AG04450 (cell line): ENCODE measurements at regions not wholly inside any gene's neighbourhood (a gene's known extent, or its start where the extent isn't known, plus 50 kb on each side); places are given as distances from the start of the nearest gene placed in this dataset.

Experiments used
- CTCF ChIA-PET: fragments of 300-600, 350-600 bp; formaldehyde crosslinking; extraction: SDS; loops from one replicate; lab custom pipeline; 2022; ENCODE audit warnings: antibody characterized with exemption, inconsistent platforms; lab: Charles Lee
- POLR2A ChIA-PET: fragments of 350-600 bp; formaldehyde crosslinking; extraction: SDS; loops from one replicate; lab custom pipeline; 2021; ENCODE audit warnings: antibody characterized with exemption, inconsistent platforms; lab: Yijun Ruan, JAX
- DNase-seq: peaks from one replicate; pipeline ENCODE4 v3.0.0-alpha.2; 2011; ENCODE audit warnings: low read depth, low spot score
- H3K27ac ChIP-seq: one replicate; pipeline ENCODE4 v1.5.1; 2012; ENCODE audit warnings: low read depth, low read length, control low read depth
- H3K27me3 ChIP-seq: one replicate; pipeline ENCODE4 v1.6.0; 2012; ENCODE audit warnings: low read length; ENCODE audit not compliant: control insufficient read depth, insufficient read depth
- H3K4me3 ChIP-seq: 2 replicates; pipeline ENCODE4 v1.5.1; 2011; ENCODE audit warnings: mild to moderate bottlenecking, low read depth, low read length, control low read depth
- H3K9me3 ChIP-seq: 2 replicates; pipeline ENCODE4 v1.5.1; 2012; ENCODE audit warnings: low read length; ENCODE audit not compliant: control insufficient read depth, insufficient read depth
- TF ChIP-seq, protein P1 (sequence below): IDR thresholded peaks from 2 replicates; pipeline ENCODE4 v1.5.1; 2011; ENCODE audit warnings: low read depth, low read length, control low read depth, inconsistent platforms

DNA sequence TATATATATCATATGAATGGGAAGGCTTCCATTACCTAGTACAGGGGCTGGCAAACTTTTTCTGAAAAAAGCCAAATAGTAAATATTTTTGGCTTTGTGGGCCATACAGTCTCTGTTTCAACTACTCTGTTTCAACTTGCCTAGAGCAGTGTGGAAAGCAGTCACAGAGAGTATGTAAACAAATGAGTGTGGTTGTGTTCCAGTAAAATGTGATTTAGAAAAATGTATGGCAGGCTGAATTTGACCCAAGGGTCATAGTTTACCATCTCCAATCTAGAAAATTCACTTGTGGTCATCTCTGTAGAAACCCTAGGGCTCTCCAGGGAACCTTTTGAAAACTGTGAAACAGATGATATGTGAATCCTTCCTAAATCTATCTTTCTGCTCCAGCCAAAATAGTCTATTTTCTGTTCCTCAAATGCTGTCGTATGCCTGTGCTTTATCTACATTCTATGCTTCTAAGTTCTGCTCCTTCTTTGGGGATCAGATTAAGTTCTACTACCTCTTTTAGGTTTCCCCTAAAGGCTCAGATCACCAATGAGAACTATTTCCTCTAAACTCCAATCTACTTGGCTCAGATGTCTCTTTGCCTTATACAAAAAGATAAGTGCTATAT is 356.2 kb downstream of the METTL15 start:
- TF ChIP-seq, protein P1, sequence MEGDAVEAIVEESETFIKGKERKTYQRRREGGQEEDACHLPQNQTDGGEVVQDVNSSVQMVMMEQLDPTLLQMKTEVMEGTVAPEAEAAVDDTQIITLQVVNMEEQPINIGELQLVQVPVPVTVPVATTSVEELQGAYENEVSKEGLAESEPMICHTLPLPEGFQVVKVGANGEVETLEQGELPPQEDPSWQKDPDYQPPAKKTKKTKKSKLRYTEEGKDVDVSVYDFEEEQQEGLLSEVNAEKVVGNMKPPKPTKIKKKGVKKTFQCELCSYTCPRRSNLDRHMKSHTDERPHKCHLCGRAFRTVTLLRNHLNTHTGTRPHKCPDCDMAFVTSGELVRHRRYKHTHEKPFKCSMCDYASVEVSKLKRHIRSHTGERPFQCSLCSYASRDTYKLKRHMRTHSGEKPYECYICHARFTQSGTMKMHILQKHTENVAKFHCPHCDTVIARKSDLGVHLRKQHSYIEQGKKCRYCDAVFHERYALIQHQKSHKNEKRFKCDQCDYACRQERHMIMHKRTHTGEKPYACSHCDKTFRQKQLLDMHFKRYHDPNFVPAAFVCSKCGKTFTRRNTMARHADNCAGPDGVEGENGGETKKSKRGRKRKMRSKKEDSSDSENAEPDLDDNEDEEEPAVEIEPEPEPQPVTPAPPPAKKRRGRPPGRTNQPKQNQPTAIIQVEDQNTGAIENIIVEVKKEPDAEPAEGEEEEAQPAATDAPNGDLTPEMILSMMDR, result no peak
- no peaks in the 10 kb centered on the region for H3K27me3 ChIP-seq
- ChIA-PET CTCF (interaction anchor here (0.6 to 1.7 kb wide), 4 partner anchors 358 to 864 kb away, joined by 3 to 7 read pairs (median 4); no protein-coding TSS in a partner anchor), POLR2A (interaction anchor here (1.0 to 1.3 kb wide), 2 partner anchors 64 to 356 kb away, joined by 4 to 6 read pairs; partner anchors contain the start of gene KIF18A)
- no peaks in the 10 kb centered on the region for H3K9me3 ChIP-seq
- peak overlapping the region; percentile 63 for H3K27ac ChIP-seq
- peak; percentile 67 for DNase-seq
- H3K4me3 ChIP-seq, result no peak overlapping the region

DNA sequence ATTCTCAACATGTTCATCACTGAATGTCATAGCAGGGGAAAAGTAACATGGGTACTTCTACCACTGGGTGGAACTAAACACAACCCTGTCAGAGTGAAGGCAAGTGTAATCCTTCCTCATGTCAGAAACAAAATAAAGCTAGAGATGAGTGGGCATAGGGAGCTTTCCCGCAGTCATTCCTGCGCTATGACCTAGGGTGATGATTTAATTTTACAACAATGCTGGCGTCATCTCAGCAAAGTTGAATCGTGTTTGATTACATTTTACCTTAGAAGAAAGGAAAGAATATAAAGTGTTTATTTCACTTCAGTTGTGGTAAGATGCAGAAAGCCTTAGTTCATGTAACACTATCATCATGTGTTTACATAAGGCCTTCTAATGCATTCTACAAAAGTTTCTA is 355.6 kb downstream of the METTL15 start:
- ChIA-PET POLR2A (interaction anchor here (1.0 to 1.3 kb wide), 2 partner anchors 64 to 356 kb away, joined by 4 to 6 read pairs; partner anchors contain the start of gene KIF18A), CTCF (interaction anchor here (0.6 to 1.7 kb wide), 4 partner anchors 358 to 866 kb away, joined by 3 to 7 read pairs (median 4); no protein-coding TSS in a partner anchor)
- Histone ChIP-seq H3K4me3 (no peak overlapping the region), H3K27ac (peak overlapping the region; percentile 83), H3K27me3 (no peaks in the 10 kb centered on the region), H3K9me3 (no peaks in the 10 kb centered on the region)
- DNase-seq, result peak; percentile 88
- TF ChIP-seq, protein P1, result peak; percentile 24; the same call in 1 of the 2 replicates

DNA sequence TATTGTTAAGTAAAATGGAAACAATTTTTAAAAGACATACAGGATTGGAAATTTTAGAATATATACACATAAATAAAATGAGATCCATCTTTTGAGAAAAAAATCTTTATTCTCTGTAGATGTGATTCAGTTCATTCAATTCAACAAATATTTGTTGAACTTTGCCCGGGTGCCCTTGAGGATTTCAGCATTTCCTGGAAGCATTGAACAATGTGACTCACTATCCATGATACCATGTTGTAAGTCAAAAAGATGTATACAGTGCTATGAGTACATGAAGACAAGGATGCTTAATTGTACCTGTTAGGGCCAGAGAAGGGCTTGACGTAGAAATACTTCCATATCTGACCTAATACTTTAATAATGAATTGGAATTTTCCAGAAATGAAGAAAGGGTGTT is 353.7 kb downstream of the METTL15 start:
- Histone ChIP-seq H3K27me3 (no peaks in the 10 kb centered on the region), H3K9me3 (no peaks in the 10 kb centered on the region), H3K4me3 (no peak overlapping the region), H3K27ac (no peak overlapping the region)
- POLR2A ChIA-PET, result no interaction called here
- TF ChIP-seq, protein P1, result no peak
- CTCF ChIA-PET, result interaction anchor here (0.7 kb wide), 1 partner anchor 704 kb away, joined by 3 read pairs; no protein-coding TSS in a partner anchor
- DNase-seq, result no peak

DNA sequence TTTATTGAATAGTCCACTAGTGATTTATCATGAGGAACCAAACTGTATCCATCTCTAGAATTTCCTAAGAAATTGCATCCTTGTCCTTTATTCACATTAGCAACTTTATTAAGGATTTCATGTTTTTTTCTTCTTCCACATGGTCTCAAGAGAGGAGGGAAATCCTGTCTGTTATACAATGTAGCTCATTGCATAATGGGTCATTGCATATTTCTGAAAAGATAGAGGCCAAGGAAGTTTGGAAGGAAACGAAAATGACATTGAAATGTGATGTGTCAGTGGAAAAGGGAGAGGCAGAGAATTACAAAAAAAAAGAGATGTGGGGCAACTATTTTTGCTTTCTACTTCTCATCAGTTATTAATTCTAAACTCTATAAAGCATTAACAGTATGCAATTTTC is 353.1 kb downstream of the METTL15 start:
- H3K4me3 ChIP-seq, result no peak overlapping the region
- H3K27me3 ChIP-seq, result no peaks in the 10 kb centered on the region
- H3K27ac ChIP-seq, result no peak overlapping the region
- ChIA-PET CTCF (interaction anchor here (1.2 kb wide), 1 partner anchor 745 kb away, joined by 3 read pairs; no protein-coding TSS in a partner anchor), POLR2A (no interaction called here)
- no peak for DNase-seq
- TF ChIP-seq, protein P1, result no peak
- no peaks in the 10 kb centered on the region for H3K9me3 ChIP-seq

DNA sequence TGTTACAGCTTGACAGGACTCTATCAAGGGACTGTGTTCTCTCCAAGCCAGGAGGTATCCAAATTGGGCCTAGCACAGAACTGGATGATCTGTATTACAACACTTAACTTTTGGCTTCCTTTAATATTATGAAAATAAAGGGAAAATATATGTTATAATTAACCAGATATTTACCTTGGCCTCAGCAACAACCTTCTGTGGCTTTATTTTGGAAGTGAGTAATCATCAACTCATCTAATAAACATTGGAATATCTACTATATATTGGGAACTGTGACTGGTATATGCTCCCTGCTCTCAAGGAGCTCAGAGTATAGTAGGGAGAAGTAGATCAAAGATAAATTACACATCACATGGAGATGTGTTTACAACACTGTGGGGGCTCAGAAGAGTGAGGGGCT is 352.2 kb downstream of the METTL15 start:
- POLR2A ChIA-PET, result no interaction called here
- H3K27ac ChIP-seq, result no peak overlapping the region
- no peak for DNase-seq

More for the DNA sequence above, 352.2 kb downstream of the METTL15 start:
- TF ChIP-seq, protein P1, result no peak
- no peaks in the 10 kb centered on the region for H3K27me3 ChIP-seq
- CTCF ChIA-PET, result interaction anchor here (1.2 kb wide), 1 partner anchor 744 kb away, joined by 3 read pairs; no protein-coding TSS in a partner anchor
- no peaks in the 10 kb centered on the region for H3K9me3 ChIP-seq
- no peak overlapping the region for H3K4me3 ChIP-seq
